HG03139 (cell line): ENCODE measurements at regions not wholly inside any gene's neighbourhood (a gene's known extent, or its start where the extent isn't known, plus 50 kb on each side); places are given as distances from the start of the nearest gene placed in this dataset.
"Not testable (repeated sequence)": the region's sequence is repeated elsewhere in the genome, so short reads cannot be mapped to it uniquely, and the experiment has no call there.

Source experiments
- ATAC-seq: cut with Tn5 transposase; IDR thresholded peaks from one replicate; pipeline ENCODE4 v1.9.1; 2021; ENCODE audit not compliant: unreplicated experiment

GRCh38 chr1:229164836-229165735 lies 105.8 kb upstream of the RAB4A start:
- no peak for ATAC-seq

- no peak for ATAC-seq
Measured at GRCh38 chr1:229167318-229167717, 103.6 kb upstream of the RAB4A start.

- ATAC-seq: no peak
Measured at GRCh38 chr1:229169399-229169798, 101.5 kb upstream of the RAB4A start.

- ATAC-seq: no peak
Measured at GRCh38 chr1:229170274-229170673, 100.6 kb upstream of the RAB4A start.

- no peak for ATAC-seq
Measured at GRCh38 chr1:229170778-229171505, 100.0 kb upstream of the RAB4A start.

- ATAC-seq: no peak
Measured at GRCh38 chr1:229171934-229172333, 99.0 kb upstream of the RAB4A start.

- ATAC-seq: not testable (repeated sequence)
Measured at GRCh38 chr1:229173491-229174476, 97.1 kb upstream of the RAB4A start.

- not testable (repeated sequence) for ATAC-seq
Measured at GRCh38 chr1:229175297-229175696, 95.6 kb upstream of the RAB4A start.

- ATAC-seq: not testable (repeated sequence)
Measured at GRCh38 chr1:229176457-229176856, 94.5 kb upstream of the RAB4A start.

- ATAC-seq: no peak
Measured at GRCh38 chr1:229180161-229180560, 90.8 kb upstream of the RAB4A start.

- ATAC-seq: no peak
Measured at GRCh38 chr1:229181419-229181818, 89.5 kb upstream of the RAB4A start.

GRCh38 chr1:229183588-229183987 lies 87.3 kb upstream of the RAB4A start:
- no peak for ATAC-seq

- ATAC-seq: no peak
Measured at GRCh38 chr1:229184066-229184465, 86.8 kb upstream of the RAB4A start.

- no peak for ATAC-seq
Measured at GRCh38 chr1:229185963-229186362, 84.9 kb upstream of the RAB4A start.

- no peak for ATAC-seq
Measured at GRCh38 chr1:229186373-229187056, 84.4 kb upstream of the RAB4A start.

- ATAC-seq: no peak
Measured at GRCh38 chr1:229190057-229190575, 80.8 kb upstream of the RAB4A start.

GRCh38 chr1:229191066-229191674 lies 79.7 kb upstream of the RAB4A start:
- no peak for ATAC-seq

GRCh38 chr1:229192031-229192430 lies 78.9 kb upstream of the RAB4A start:
- ATAC-seq: no peak

- ATAC-seq: no peak
Measured at GRCh38 chr1:229192853-229193252, 78.1 kb upstream of the RAB4A start.

- ATAC-seq: no peak
Measured at GRCh38 chr1:229194096-229194495, 76.8 kb upstream of the RAB4A start.
